MM.1S (cell line): ENCODE measurements at regions not wholly inside any gene's neighbourhood (a gene's known extent, or its start where the extent isn't known, plus 50 kb on each side); places are given as distances from the start of the nearest gene placed in this dataset.

Experiments used
- EZH2 ChIP-seq: fragments of 300-600 bp; sonication (generic); optimal IDR thresholded peaks from 2 replicates; pipeline ENCODE3; 2017; ENCODE audit warnings: low read depth, mild to moderate bottlenecking, antibody characterized with exemption, low read length, mixed read lengths
- TF ChIP-seq, protein P1 (sequence below): fragments of 300-600 bp; sonication (generic); IDR thresholded peaks from 2 replicates; pipeline ENCODE4 v1.5.1; 2016; ENCODE audit warnings: antibody characterized with exemption, low read length, mixed read lengths

DNA sequence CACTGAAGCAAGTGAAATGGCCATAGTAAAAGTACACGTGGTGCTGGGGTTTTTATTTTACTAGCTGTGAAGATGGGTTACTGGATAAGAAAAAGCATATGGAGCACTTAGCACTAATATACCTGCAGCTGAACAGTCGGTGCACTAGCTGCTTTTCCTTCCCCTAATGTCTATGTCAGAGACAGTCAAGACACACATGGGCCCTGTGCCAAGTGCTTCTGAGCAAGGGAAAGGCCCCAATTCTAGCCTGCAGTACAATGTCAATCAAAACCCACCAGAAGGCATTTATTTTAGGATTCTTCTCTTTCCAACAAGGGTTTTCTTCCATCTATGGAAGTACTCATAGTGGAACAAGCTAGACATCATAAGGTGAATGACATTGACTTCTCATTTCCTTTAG lies 716.7 kb downstream of the CCSER2 start:
- TF ChIP-seq, protein P1, sequence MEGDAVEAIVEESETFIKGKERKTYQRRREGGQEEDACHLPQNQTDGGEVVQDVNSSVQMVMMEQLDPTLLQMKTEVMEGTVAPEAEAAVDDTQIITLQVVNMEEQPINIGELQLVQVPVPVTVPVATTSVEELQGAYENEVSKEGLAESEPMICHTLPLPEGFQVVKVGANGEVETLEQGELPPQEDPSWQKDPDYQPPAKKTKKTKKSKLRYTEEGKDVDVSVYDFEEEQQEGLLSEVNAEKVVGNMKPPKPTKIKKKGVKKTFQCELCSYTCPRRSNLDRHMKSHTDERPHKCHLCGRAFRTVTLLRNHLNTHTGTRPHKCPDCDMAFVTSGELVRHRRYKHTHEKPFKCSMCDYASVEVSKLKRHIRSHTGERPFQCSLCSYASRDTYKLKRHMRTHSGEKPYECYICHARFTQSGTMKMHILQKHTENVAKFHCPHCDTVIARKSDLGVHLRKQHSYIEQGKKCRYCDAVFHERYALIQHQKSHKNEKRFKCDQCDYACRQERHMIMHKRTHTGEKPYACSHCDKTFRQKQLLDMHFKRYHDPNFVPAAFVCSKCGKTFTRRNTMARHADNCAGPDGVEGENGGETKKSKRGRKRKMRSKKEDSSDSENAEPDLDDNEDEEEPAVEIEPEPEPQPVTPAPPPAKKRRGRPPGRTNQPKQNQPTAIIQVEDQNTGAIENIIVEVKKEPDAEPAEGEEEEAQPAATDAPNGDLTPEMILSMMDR = no peak
- no peak for TF ChIP-seq EZH2
